Amygdala (tissue), 56 donors: ENCODE measurements at regions not wholly inside any gene's neighbourhood (a gene's known extent, or its start where the extent isn't known, plus 50 kb on each side); places are given as distances from the start of the nearest gene placed in this dataset.

Source experiments
- DNase-seq, 56 donors: peaks; one replicate each; lab custom pipeline; 2025; lab: John Stamatoyannopoulos, UW

DNA sequence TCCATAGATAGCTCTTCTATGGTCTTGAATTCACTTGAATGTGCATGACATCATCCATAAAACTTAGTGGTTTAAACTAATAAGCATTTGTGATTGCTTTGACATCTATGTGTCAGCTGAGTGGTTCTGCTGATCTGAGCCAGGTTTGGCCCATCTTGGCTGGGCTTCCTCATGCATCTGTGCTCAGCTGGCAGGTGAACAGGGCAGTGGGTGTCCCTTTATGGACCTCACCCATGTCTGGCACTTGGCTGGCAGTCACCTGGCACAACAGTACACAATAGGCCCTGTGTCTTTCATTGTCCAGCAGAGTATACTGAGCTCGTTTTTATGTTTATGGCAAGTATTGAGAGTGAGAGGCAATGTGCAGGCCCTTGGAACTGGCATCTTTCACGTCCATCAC, 73.7 kb upstream of the CNTN6 start:
- DNase-seq = no peak

DNA sequence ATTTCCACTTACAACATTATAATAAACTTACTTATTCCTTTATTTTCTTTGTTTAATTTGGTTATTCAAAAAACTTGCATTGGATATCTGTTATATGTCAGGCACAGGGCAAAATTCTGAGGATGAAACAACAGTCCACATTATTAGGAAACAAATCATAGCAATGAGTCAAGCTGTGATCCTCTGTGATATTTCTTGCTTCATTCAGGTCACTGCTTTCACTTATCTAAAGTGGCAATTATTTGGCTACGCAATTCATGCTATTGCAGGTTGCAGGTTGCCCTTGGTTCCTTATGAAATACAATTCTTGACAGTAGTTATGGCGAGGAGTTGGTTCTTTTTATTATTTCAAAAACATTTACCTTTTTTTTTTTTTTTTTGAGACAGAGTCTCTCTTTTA, 66.4 kb upstream of the CNTN6 start:
- no peak for DNase-seq

DNA sequence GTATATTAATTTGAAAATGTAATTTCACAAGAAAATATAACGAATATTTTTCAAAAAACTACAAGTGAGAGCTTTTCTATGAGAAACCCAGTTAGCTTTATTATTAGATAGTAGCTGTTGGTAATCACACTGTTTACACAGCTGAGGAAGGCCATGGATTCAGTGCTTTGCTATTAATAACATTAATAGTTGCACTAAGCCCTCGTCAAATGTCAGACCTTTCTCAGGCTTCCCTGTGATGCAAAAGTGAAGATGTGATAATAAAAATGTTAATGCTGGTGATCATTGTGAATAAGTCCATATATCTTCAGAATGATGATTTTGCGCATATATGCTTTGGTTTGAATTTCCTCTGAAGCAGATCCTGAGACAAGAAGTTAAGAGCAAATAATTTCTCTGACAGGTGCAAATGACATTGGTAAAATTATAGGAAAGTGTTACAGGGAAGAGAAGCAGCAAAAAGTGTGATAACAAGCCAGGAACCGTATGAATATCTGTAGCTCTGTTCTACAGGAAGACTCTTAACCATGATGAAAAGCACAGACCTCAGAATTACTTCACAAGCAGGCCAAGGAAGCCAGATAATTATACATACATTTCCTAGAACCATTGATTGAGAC, 56.5 kb upstream of the CNTN6 start:
- DNase-seq = no peak

DNA sequence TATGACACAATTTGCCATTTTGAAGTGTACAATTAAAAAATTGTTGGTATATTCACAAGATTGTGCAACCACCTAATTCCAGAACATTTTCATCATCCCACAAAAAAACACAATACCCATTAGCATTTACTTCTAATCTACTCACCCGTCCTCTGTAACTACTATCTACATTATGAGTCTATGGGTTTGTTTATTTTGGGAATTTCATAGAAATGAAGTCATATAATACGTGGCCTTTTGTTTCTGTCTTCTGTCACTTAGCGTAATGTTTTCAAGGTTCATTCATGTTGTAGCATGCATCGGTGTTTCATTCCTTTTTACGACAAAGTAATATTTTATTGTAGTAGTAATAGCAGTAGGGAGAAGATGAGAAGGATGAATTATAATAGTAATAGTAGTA, 55.2 kb upstream of the CNTN6 start:
- no peak for DNase-seq
